Activated CD4-positive, alpha-beta memory T cell treated with anti-CD3 and anti-CD28 coated beads for 36 hours (primary cell): ENCODE measurements at regions not wholly inside any gene's neighbourhood (a gene's known extent, or its start where the extent isn't known, plus 50 kb on each side); places are given as distances from the start of the nearest gene placed in this dataset.

ENCODE experiments used
- CTCF ChIA-PET: fragments of 350-600 bp; sonication (Branson Sonifier 250); formaldehyde crosslinking; loops from one replicate; lab custom pipeline; 2021; ENCODE audit warnings: antibody characterized with exemption, inconsistent platforms; lab: Charles Lee
- POLR2A ChIA-PET: fragments of 350-600 bp; sonication (Branson Sonifier 250); formaldehyde crosslinking; loops from one replicate; lab custom pipeline; 2021; ENCODE audit warnings: antibody characterized with exemption; lab: Charles Lee
- DNase-seq: peaks from one replicate; pipeline ENCODE4 v3.0.0-alpha.2; 2020
- H3K27ac Mint-ChIP-seq: one replicate; pipeline ENCODE4 v1.8.0; 2021; ENCODE audit warnings: mixed read lengths
- H3K27me3 Mint-ChIP-seq: one replicate; pipeline ENCODE4 v1.8.0; 2021; ENCODE audit warnings: mixed read lengths
- H3K36me3 Mint-ChIP-seq: one replicate; pipeline ENCODE4 v1.8.0; 2021; ENCODE audit warnings: mixed read lengths
- H3K4me1 Mint-ChIP-seq: one replicate; pipeline ENCODE4 v1.8.0; 2021; ENCODE audit warnings: low read depth, mixed read lengths
- H3K4me3 Mint-ChIP-seq: one replicate; pipeline ENCODE4 v1.8.0; 2021; ENCODE audit warnings: mild to moderate bottlenecking, mixed read lengths
- H3K9me3 Mint-ChIP-seq: one replicate; pipeline ENCODE4 v1.8.0; 2021; ENCODE audit warnings: mixed read lengths
- intact Hi-C: fragments of 100-400 bp; cut with micrococcal nuclease; formaldehyde crosslinking; loops from one replicate; pipeline ENCODE4 v1.15.1; 2023

- H3K4me3 Mint-ChIP-seq, result no peak overlapping the region
- CTCF ChIA-PET, result no interaction called here
- POLR2A ChIA-PET, result no interaction called here
- intact Hi-C loops, result no loop called here
- H3K4me1 Mint-ChIP-seq, result no peaks in the 10 kb centered on the region
- no peaks in the 10 kb centered on the region for H3K27me3 Mint-ChIP-seq
- no peaks in the 10 kb centered on the region for H3K36me3 Mint-ChIP-seq
- no peaks in the 10 kb centered on the region for H3K9me3 Mint-ChIP-seq
- no peak for DNase-seq
- no peak overlapping the region for H3K27ac Mint-ChIP-seq
Observed at GRCh38 chr20:55582498-55582897, 422.8 kb downstream of the CBLN4 start.

- no peaks in the 10 kb centered on the region for H3K9me3 Mint-ChIP-seq
- H3K27me3 Mint-ChIP-seq, result no peaks in the 10 kb centered on the region
- intact Hi-C loops, result no loop called here
- DNase-seq, result no peak
- H3K27ac Mint-ChIP-seq, result no peak overlapping the region
- H3K4me3 Mint-ChIP-seq, result no peak overlapping the region
- ChIA-PET CTCF (no interaction called here), POLR2A (no interaction called here)
- H3K4me1 Mint-ChIP-seq, result no peaks in the 10 kb centered on the region
- no peaks in the 10 kb centered on the region for H3K36me3 Mint-ChIP-seq
Observed at GRCh38 chr20:55581519-55581918, 423.8 kb downstream of the CBLN4 start.

- intact Hi-C loops, result no loop called here
- POLR2A ChIA-PET, result no interaction called here
- CTCF ChIA-PET, result no interaction called here
- H3K36me3 Mint-ChIP-seq, result no peaks in the 10 kb centered on the region
- H3K9me3 Mint-ChIP-seq, result no peaks in the 10 kb centered on the region
- H3K4me1 Mint-ChIP-seq, result no peaks in the 10 kb centered on the region
- H3K27ac Mint-ChIP-seq, result no peak overlapping the region
- H3K4me3 Mint-ChIP-seq, result no peak overlapping the region
- no peaks in the 10 kb centered on the region for H3K27me3 Mint-ChIP-seq
- DNase-seq, result no peak
Observed at GRCh38 chr20:55580475-55580874, 424.8 kb downstream of the CBLN4 start.

DNA sequence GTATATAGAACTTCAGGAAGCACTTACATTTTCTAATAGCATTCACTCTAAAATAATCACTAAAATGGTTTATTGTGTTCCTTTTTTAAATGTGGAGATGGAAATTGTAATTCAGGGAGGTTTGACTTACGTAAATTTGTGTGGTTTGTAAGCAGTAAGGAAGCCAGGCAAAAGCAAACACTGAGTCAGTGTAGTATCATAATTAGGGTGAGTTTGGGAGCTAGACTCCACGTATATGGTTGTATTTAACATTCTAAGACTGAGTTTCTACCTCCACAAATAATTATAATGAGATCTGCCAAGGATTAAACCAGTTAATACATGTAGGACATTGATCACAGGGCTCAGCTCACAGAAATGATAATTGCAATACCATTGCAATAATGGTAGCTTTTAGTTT is 425.5 kb downstream of the CBLN4 start:
- intact Hi-C loops, result no loop called here
- POLR2A ChIA-PET, result no interaction called here
- Mint-ChIP-seq H3K36me3 (no peaks in the 10 kb centered on the region), H3K27me3 (no peaks in the 10 kb centered on the region), H3K4me3 (no peak overlapping the region), H3K4me1 (no peaks in the 10 kb centered on the region), H3K27ac (no peak overlapping the region), H3K9me3 (no peaks in the 10 kb centered on the region)
- CTCF ChIA-PET, result no interaction called here
- DNase-seq, result no peak

DNA sequence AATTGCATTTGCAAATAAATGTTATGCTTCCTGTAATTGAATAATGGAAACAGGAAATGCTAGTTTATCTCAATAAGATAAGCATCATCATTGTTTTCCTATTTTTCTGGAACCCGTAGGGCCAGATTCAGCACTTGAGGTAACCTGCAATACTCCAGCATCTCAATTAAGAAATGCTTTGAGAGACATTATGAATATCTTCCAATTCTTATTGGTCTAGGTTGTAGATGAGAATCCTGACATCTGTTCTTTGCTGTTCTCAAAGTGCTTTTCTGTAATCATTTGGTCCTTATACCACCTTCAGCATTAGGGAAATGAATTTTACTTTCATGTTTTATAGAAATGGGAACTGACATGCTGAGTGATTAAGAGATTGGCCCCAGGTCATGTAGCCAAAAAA is 428.3 kb downstream of the CBLN4 start:
- Mint-ChIP-seq H3K27ac (no peak overlapping the region), H3K36me3 (no peaks in the 10 kb centered on the region), H3K27me3 (no peaks in the 10 kb centered on the region), H3K4me3 (no peak overlapping the region), H3K9me3 (no peaks in the 10 kb centered on the region), H3K4me1 (no peaks in the 10 kb centered on the region)
- CTCF ChIA-PET, result no interaction called here
- intact Hi-C loops, result no loop called here
- POLR2A ChIA-PET, result no interaction called here
- DNase-seq, result no peak

DNA sequence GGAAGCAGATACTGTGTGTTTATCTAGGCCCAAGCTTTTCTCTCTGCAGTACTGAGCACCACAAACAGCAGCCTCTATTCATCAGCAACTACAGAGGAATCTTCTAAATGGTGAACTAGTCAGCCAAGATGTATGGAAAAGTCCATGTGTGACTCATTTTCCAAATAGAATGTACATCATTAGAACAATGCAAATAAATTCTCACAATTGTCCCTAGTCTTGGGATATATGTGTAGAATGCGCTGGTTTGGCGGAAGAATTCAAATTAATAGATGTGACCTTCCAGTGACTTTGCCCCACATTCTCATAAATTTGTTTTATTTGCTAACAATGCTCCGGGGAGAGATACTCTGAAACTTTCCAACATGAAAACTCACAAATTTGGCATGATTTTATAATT is 436.2 kb downstream of the CBLN4 start:
- POLR2A ChIA-PET, result no interaction called here
- intact Hi-C loops, result no loop called here
- CTCF ChIA-PET, result no interaction called here

GRCh38 chr20:55567826-55568225 is 437.5 kb downstream of the CBLN4 start:
- Mint-ChIP-seq H3K27me3 (no peaks in the 10 kb centered on the region), H3K36me3 (no peaks in the 10 kb centered on the region), H3K27ac (no peak overlapping the region), H3K4me3 (no peak overlapping the region), H3K9me3 (peaks cover 2% of the 10 kb centered on the region), H3K4me1 (no peaks in the 10 kb centered on the region)
- ChIA-PET POLR2A (no interaction called here), CTCF (no interaction called here)
- no peak for DNase-seq
- intact Hi-C loops, result no loop called here

More for the DNA sequence above, 436.2 kb downstream of the CBLN4 start:
- Mint-ChIP-seq H3K4me1 (no peaks in the 10 kb centered on the region), H3K27me3 (no peaks in the 10 kb centered on the region), H3K9me3 (peaks cover 2% of the 10 kb centered on the region), H3K36me3 (no peaks in the 10 kb centered on the region), H3K4me3 (no peak overlapping the region), H3K27ac (no peak overlapping the region)
- no peak for DNase-seq

DNA sequence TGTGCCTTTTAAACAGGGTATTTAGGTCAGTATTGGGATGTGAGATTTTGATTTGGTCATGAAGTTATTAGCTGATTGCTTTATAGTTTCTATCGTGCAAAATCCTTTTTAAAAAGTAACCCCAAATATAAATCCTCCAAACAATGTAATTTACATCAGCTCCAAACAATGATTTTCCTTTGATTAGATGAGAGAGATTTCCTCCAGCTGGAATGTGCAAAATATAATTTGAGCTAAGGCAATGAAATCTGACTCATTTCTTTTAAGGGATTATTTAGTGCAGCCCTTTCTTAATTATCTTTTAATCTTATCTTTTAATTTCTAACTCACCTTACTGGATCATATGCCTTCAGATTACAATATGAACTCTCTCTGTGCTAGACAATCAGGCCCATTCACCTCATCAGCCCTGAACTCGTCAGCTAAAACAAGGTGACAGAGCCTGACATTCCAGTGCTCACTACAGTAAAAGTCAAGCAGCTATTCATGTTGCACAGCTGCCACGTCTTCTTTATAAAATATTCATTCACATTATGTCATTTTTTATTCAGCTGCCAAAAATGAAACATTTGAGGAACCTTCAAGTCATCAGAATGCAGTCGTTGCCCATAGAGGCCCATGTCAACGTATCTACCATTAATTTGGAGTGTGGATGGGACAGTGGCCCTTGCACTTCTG is 440.1 kb downstream of the CBLN4 start:
- Mint-ChIP-seq H3K9me3 (no peaks in the 10 kb centered on the region), H3K36me3 (no peaks in the 10 kb centered on the region), H3K4me3 (no peak overlapping the region), H3K4me1 (no peaks in the 10 kb centered on the region), H3K27ac (no peak overlapping the region), H3K27me3 (no peaks in the 10 kb centered on the region)
- ChIA-PET POLR2A (no interaction called here), CTCF (no interaction called here)
- intact Hi-C loops, result no loop called here
- no peak for DNase-seq

DNA sequence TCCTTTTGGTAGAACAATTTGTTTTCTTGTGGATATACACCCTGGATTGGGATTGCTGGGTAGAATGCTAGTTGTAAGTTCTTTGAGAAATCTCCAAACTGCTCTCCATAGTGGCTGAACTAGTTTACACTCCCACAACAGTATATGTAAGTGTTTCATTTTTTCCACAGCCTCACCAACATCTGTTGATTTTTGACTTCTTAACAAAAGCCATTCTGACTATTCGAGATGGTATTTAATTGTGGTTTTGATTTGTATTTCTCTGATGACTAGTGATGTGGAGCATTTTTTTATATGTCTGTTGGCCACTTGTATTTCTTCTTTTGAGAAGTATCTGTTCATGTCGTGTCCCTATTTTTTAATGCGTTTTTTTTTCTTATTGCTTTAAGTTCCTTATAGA is 444.1 kb downstream of the CBLN4 start:
- no peaks in the 10 kb centered on the region for H3K4me1 Mint-ChIP-seq
- no peak for DNase-seq
- ChIA-PET POLR2A (no interaction called here), CTCF (no interaction called here)
- H3K27ac Mint-ChIP-seq, result no peak overlapping the region
- H3K9me3 Mint-ChIP-seq, result no peaks in the 10 kb centered on the region
- H3K27me3 Mint-ChIP-seq, result no peaks in the 10 kb centered on the region
- H3K4me3 Mint-ChIP-seq, result no peak overlapping the region
- no peaks in the 10 kb centered on the region for H3K36me3 Mint-ChIP-seq
- intact Hi-C loops, result no loop called here

DNA sequence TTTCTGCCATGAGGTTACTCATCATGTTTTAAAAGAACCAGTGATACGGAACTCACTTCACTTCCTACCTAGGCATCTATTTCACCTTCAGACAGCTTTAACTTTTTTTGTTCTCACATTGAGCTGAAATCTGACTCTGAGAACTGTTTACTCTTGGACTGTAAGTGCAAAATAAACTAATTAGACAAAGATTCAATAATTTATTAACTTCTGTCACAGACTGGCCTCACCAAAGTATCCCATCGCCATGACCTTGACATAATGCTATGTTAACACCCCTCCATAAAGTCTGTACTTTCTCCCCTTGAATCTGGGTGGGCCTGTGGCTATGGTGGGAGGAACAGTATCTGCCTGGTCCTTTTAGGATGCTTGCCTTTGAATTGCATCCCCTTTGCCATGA is 448.1 kb downstream of the CBLN4 start:
- no peaks in the 10 kb centered on the region for H3K4me1 Mint-ChIP-seq
- no peak overlapping the region for H3K4me3 Mint-ChIP-seq
- no peak overlapping the region for H3K27ac Mint-ChIP-seq
- DNase-seq, result no peak
- H3K27me3 Mint-ChIP-seq, result no peaks in the 10 kb centered on the region
- POLR2A ChIA-PET, result no interaction called here
- H3K36me3 Mint-ChIP-seq, result no peaks in the 10 kb centered on the region
- no peaks in the 10 kb centered on the region for H3K9me3 Mint-ChIP-seq
- CTCF ChIA-PET, result no interaction called here
- intact Hi-C loops, result no loop called here

DNA sequence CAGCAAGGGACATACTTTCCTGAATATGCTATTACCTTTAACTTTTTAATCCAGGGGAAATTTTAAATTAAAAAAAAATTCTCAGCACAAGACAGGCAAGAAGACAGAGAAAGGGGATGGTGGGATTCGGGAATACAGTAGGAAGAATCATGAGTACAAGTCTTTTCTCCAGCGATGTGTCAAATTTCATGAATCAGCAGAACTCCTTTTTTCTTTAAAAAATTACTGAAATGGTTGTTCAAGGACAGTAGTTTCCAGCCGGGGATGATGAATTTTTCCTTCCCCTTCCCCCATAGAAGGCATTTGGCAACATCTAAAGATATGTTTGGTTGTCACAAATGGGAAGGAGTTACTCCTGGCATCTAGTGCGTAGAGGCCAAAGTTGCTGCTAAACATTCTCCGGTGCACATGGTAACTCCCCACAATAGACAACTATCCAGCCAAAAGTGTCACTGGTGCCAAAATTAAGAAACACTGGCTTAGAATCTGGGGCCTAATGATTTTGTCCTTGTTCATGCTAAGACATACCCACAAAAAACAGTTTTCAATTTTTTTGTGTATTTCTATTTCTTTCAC is 450.2 kb downstream of the CBLN4 start:
- POLR2A ChIA-PET, result no interaction called here
- CTCF ChIA-PET, result no interaction called here
- Mint-ChIP-seq H3K27me3 (no peaks in the 10 kb centered on the region), H3K27ac (no peak overlapping the region), H3K36me3 (no peaks in the 10 kb centered on the region), H3K4me1 (no peaks in the 10 kb centered on the region), H3K9me3 (no peaks in the 10 kb centered on the region), H3K4me3 (no peak overlapping the region)
- DNase-seq, result no peak
- intact Hi-C loops, result no loop called here

DNA sequence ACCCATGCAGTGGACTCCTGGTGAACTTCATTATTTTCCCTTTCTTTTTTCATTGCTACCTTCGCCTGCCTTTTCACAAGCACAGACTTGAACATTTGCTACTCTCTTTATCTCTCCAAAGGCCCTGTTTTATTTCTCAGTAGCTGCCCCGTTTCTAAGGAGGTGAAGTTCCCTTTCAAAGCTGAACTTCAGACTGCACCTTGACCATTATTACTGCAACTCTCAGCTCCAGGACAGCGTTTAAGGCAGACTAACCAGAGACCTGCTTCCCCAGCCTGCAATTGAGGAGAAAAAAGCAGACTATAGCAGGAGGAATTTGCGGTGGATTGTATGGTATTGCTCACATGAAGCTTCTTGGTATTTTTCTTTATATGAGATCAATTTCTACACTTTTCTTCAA is 460.7 kb downstream of the CBLN4 start:
- H3K27me3 Mint-ChIP-seq, result no peaks in the 10 kb centered on the region
- DNase-seq, result no peak
- POLR2A ChIA-PET, result no interaction called here
- H3K4me3 Mint-ChIP-seq, result no peak overlapping the region
- intact Hi-C loops, result no loop called here
- H3K27ac Mint-ChIP-seq, result no peak overlapping the region
- H3K9me3 Mint-ChIP-seq, result peaks cover 3% of the 10 kb centered on the region
- no peaks in the 10 kb centered on the region for H3K4me1 Mint-ChIP-seq
- CTCF ChIA-PET, result no interaction called here
- H3K36me3 Mint-ChIP-seq, result no peaks in the 10 kb centered on the region

- no peak for DNase-seq
- H3K4me3 Mint-ChIP-seq, result no peak overlapping the region
- ChIA-PET CTCF (no interaction called here), POLR2A (no interaction called here)
- H3K27ac Mint-ChIP-seq, result no peak overlapping the region
- H3K36me3 Mint-ChIP-seq, result no peaks in the 10 kb centered on the region
- no peaks in the 10 kb centered on the region for H3K27me3 Mint-ChIP-seq
- intact Hi-C loops, result no loop called here
- H3K4me1 Mint-ChIP-seq, result no peaks in the 10 kb centered on the region
- peaks cover 3% of the 10 kb centered on the region for H3K9me3 Mint-ChIP-seq
Observed at GRCh38 chr20:55540486-55540885, 464.8 kb downstream of the CBLN4 start.
